H1 (cell line): ENCODE measurements at regions not wholly inside any gene's neighbourhood (a gene's known extent, or its start where the extent isn't known, plus 50 kb on each side); places are given as distances from the start of the nearest gene placed in this dataset.

ENCODE experiments used
- CTCF ChIA-PET: fragments of 300-600 bp; sonication (Branson Sonifier 250); formaldehyde crosslinking; loops from one replicate; lab custom pipeline; 2021; ENCODE audit not compliant: partially characterized antibody; lab: Charles Lee
- POLR2A ChIA-PET: fragments of 300-600 bp; sonication (Branson Sonifier 250); formaldehyde crosslinking; loops from one replicate; lab custom pipeline; 2021; ENCODE audit warnings: inconsistent platforms; ENCODE audit not compliant: partially characterized antibody; lab: Charles Lee
- DNase-seq, 2 experiments: peaks; one replicate each; pipeline versions ENCODE4 v3.0.0 to v3.0.0-alpha.2; 2010 to 2022; ENCODE audit warnings: low spot score in 2 of 2, low read depth in 1 of 2, mixed read lengths in 1 of 2
- FAIRE-seq: peaks from 2 replicates; lab custom pipeline; 2011; peaks lifted over from hg19 to GRCh38; lab: Jason Lieb, UNC
- H2AFZ ChIP-seq: 2 replicates; pipeline ENCODE4 v1.8.1; 2012; ENCODE audit warnings: low read length, inconsistent platforms
- H2AK5ac ChIP-seq: 2 replicates; pipeline ENCODE4 v1.6.1; 2013; ENCODE audit warnings: low read depth, low read length
- H2BK120ac ChIP-seq: replicated peaks from 2 replicates; pipeline ENCODE3; 2013; ENCODE audit warnings: low read depth, low read length, inconsistent platforms
- H2BK12ac ChIP-seq: 2 replicates; pipeline ENCODE4 v1.6.1; 2013; ENCODE audit warnings: low read depth, low read length
- H2BK15ac ChIP-seq: 2 replicates; pipeline ENCODE4 v1.6.1; 2013; ENCODE audit warnings: low read length
- H2BK20ac ChIP-seq: 2 replicates; pipeline ENCODE4 v1.6.1; 2013; ENCODE audit warnings: low read length
- H2BK5ac ChIP-seq: 2 replicates; pipeline ENCODE4 v1.6.1; 2013; ENCODE audit warnings: low read depth, low read length
- H3K14ac ChIP-seq: 2 replicates; pipeline ENCODE4 v1.6.1; 2013; ENCODE audit warnings: inconsistent platforms; ENCODE audit not compliant: insufficient read length
- H3K18ac ChIP-seq: 2 replicates; pipeline ENCODE4 v1.6.1; 2013; ENCODE audit warnings: low read length; ENCODE audit errors: extremely low read depth
- H3K23ac ChIP-seq: 2 replicates; pipeline ENCODE4 v1.6.1; 2013; ENCODE audit warnings: inconsistent platforms; ENCODE audit not compliant: insufficient read length
- H3K23me2 ChIP-seq: 2 replicates; pipeline ENCODE4 v1.6.1; 2013; ENCODE audit warnings: low read depth, low read length
- H3K27ac ChIP-seq: 2 replicates; pipeline ENCODE4 v1.6.1; 2011; ENCODE audit warnings: low read depth, low read length, inconsistent platforms
- H3K27me3 ChIP-seq, 4 experiments: replicated peaks in 1 of 4; 1 replicate in 1 of 4; 2 replicates in 3 of 4; pipeline versions ENCODE4 v1.6.1 to v1.8.1; 2011 to 2013; ENCODE audit warnings: low read length in 3 of 4, mild to moderate bottlenecking in 3 of 4, inconsistent platforms in 2 of 4, mixed read lengths in 2 of 4, moderate library complexity in 1 of 4; ENCODE audit not compliant: control insufficient read depth in 3 of 4, insufficient read depth in 3 of 4; ENCODE audit errors: extremely low read depth in 1 of 4
- H3K36me3 ChIP-seq, 4 experiments: 2 replicates each; pipeline versions ENCODE4 v1.6.1 to v1.8.1; 2011 to 2013; ENCODE audit warnings: mild to moderate bottlenecking in 4 of 4, low read length in 3 of 4, moderate library complexity in 2 of 4, control low read depth in 1 of 4, inconsistent platforms in 1 of 4; ENCODE audit not compliant: insufficient read depth in 4 of 4, control insufficient read depth in 2 of 4
- H3K4ac ChIP-seq: replicated peaks from 2 replicates; pipeline ENCODE3; 2013; ENCODE audit warnings: low read length, low read depth, mixed read lengths, inconsistent platforms; ENCODE audit not compliant: insufficient read length
- H3K4me1 ChIP-seq, 4 experiments: replicated peaks in 1 of 4; 1 replicate in 1 of 4; 2 replicates in 3 of 4; pipeline versions ENCODE4 v1.6.1 to v1.8.1; 2011 to 2013; ENCODE audit warnings: low read length in 3 of 4, inconsistent platforms in 2 of 4, mixed read lengths in 1 of 4; ENCODE audit not compliant: insufficient read depth in 4 of 4, control insufficient read depth in 3 of 4
- H3K4me2 ChIP-seq, 2 experiments: 2 replicates each; pipeline versions ENCODE4 v1.6.1 to v1.8.1; 2011 to 2013; ENCODE audit warnings: low read depth in 2 of 2, low read length in 2 of 2, control low read depth in 1 of 2, inconsistent platforms in 1 of 2, mild to moderate bottlenecking in 1 of 2; ENCODE audit not compliant: insufficient read depth in 1 of 2
- H3K4me3 ChIP-seq, 4 experiments: fragments of 200-600, 300-600 bp in 1 of 4; sonication (generic), shearing (Covaris generic), sonication (Bioruptor Twin) in 1 of 4; 2 replicates each; pipeline versions ENCODE4 v1.5.1 to v1.8.1; 2011 to 2016; ENCODE audit warnings: low read length in 4 of 4, low read depth in 3 of 4, control low read depth in 2 of 4, inconsistent platforms in 2 of 4, mild to moderate bottlenecking in 2 of 4, mixed read lengths in 1 of 4, moderate library complexity in 1 of 4; ENCODE audit not compliant: insufficient read depth in 2 of 4; ENCODE audit errors: extremely low read depth in 1 of 4
- H3K56ac ChIP-seq: replicated peaks from 2 replicates; pipeline ENCODE3; 2013; ENCODE audit warnings: low read depth, mild to moderate bottlenecking, mixed read lengths, low read length, inconsistent platforms; ENCODE audit not compliant: insufficient read length
- H3K79me1 ChIP-seq: 2 replicates; pipeline ENCODE4 v1.6.1; 2013; ENCODE audit warnings: low read depth, low read length, control low read depth
- H3K79me2 ChIP-seq, 2 experiments: 2 replicates each; pipeline versions ENCODE4 v1.6.1 to v1.8.1; 2012 to 2013; ENCODE audit warnings: low read length in 2 of 2, mild to moderate bottlenecking in 2 of 2, inconsistent platforms in 1 of 2; ENCODE audit not compliant: insufficient read depth in 2 of 2, control insufficient read depth in 1 of 2
- H3K9ac ChIP-seq, 4 experiments: replicated peaks in 1 of 4; 1 replicate in 1 of 4; 2 replicates in 3 of 4; pipeline versions ENCODE4 v1.6.1 to v1.8.1; 2011 to 2013; ENCODE audit warnings: low read depth in 3 of 4, low read length in 3 of 4, control low read depth in 2 of 4, mild to moderate bottlenecking in 2 of 4, moderate library complexity in 2 of 4, inconsistent platforms in 1 of 4; ENCODE audit errors: extremely low read depth in 1 of 4
- H3K9me3 ChIP-seq, 2 experiments: 2 replicates each; pipeline versions ENCODE4 v1.6.1 to v1.8.1; 2012 to 2013; ENCODE audit warnings: mild to moderate bottlenecking in 2 of 2, moderate library complexity in 2 of 2, control low read depth in 1 of 2, inconsistent platforms in 1 of 2, low read depth in 1 of 2, low read length in 1 of 2, mixed read lengths in 1 of 2; ENCODE audit not compliant: insufficient read depth in 2 of 2
- H4K20me1 ChIP-seq, 2 experiments: replicated peaks in 1 of 2; 2 replicates each; pipeline versions ENCODE3 to v1.8.1; 2011 to 2013; ENCODE audit warnings: inconsistent platforms in 2 of 2, low read length in 2 of 2, mild to moderate bottlenecking in 1 of 2; ENCODE audit not compliant: insufficient read depth in 2 of 2, control insufficient read depth in 1 of 2
- H4K5ac ChIP-seq: 2 replicates; pipeline ENCODE4 v1.6.1; 2013; ENCODE audit warnings: low read length, low read depth, mixed read lengths, inconsistent platforms; ENCODE audit not compliant: insufficient read length
- H4K8ac ChIP-seq: 2 replicates; pipeline ENCODE4 v1.8.0; 2013; ENCODE audit warnings: mild to moderate bottlenecking, moderate library complexity, low read length, inconsistent platforms; ENCODE audit not compliant: insufficient read depth; ENCODE audit errors: extremely low read depth
- H4K91ac ChIP-seq: replicated peaks from 2 replicates; pipeline ENCODE3; 2013; ENCODE audit warnings: low read length, mixed read lengths, inconsistent platforms; ENCODE audit not compliant: insufficient read length
- GTF2F1 ChIP-seq: IDR thresholded peaks from 2 replicates; pipeline ENCODE4 v1.6.1; 2012; ENCODE audit warnings: low read depth, low read length, improper control_type of control experiment, borderline replicate concordance
- NANOG ChIP-seq: IDR thresholded peaks from 2 replicates; pipeline ENCODE4 v1.6.1; 2011; ENCODE audit warnings: low read length, low read depth, mild to moderate bottlenecking, inconsistent platforms; ENCODE audit not compliant: insufficient read depth, poor library complexity, severe bottlenecking
- WGBS, 2 experiments: shearing (Covaris generic) in 1 of 2; methylation state at CpG; one replicate each; pipeline versions ENCODE4 v1.1.6 to v1.1.7; 2013 to 2015; ENCODE audit warnings: low lambda C conversion rate in 2 of 2, mixed read lengths in 2 of 2, inconsistent platforms in 1 of 2, low coverage in 1 of 2, missing lambda C conversion rate in 1 of 2; ENCODE audit not compliant: insufficient replicate concordance in 2 of 2, insufficient coverage in 1 of 2, insufficient read length in 1 of 2; ENCODE audit errors: extremely low coverage in 1 of 2, missing lambda C conversion rate in 1 of 2; 5-methylcytosine and 5-hydroxymethylcytosine counted together
- TF ChIP-seq, protein P1 (sequence below): IDR thresholded peaks from 2 replicates; pipeline ENCODE4 v1.6.1; 2011; ENCODE audit warnings: low read length, improper control_type of control experiment
- TF ChIP-seq, protein P2 (sequence below), 3 experiments: IDR thresholded peaks; 1 replicate in 2 of 3; 2 replicates in 1 of 3; pipeline versions ENCODE4 v1.5.1 to v1.6.1; 2011; ENCODE audit warnings: low read length in 3 of 3, mild to moderate bottlenecking in 3 of 3, inconsistent platforms in 2 of 3, low read depth in 1 of 3, moderate library complexity in 1 of 3; ENCODE audit not compliant: insufficient read depth in 1 of 3; ENCODE audit errors: control extremely low read depth in 1 of 3

DNA sequence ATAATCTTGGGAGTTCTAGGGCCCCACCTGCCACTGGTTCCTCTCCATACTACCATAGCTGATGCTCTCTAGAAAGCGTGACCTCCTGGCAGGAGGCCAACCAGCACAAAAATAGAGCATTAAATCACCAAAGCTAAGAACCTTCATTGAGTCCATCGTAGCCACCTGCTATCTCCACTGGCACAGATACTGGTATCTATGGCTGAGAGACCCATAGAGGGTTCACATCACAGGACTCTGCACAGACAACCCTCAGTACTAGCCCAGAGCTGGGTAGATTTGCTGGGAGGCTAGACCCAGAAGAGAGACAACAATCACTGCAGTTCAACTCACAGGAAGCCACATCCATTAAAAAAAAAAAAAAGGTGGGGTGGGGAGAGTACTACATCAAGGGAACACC is 509.1 kb downstream of the DTWD2 start:
- Histone ChIP-seq H2BK15ac (no peak overlapping the region), H3K4me1 (no peaks in the 10 kb centered on the region), H3K79me2 (no peaks in the 10 kb centered on the region), H2BK120ac (no peak overlapping the region), H3K18ac (no peak overlapping the region), H3K14ac (no peak overlapping the region), H2BK12ac (no peak overlapping the region), H4K91ac (no peak overlapping the region), H3K23ac (no peak overlapping the region), H2BK20ac (no peak overlapping the region), H3K79me1 (no peaks in the 10 kb centered on the region), H3K56ac (no peak overlapping the region), H4K8ac (no peak overlapping the region), H3K4me2 (no peak overlapping the region), H2BK5ac (no peak overlapping the region), H3K9ac (no peak overlapping the region), H2AFZ (no peak overlapping the region), H3K4ac (no peak overlapping the region), H2AK5ac (no peak overlapping the region), H3K36me3 (no peaks in the 10 kb centered on the region), H4K20me1 (no peaks in the 10 kb centered on the region), H3K27me3 (no peaks in the 10 kb centered on the region), H3K4me3 (no peak overlapping the region), H4K5ac (no peak overlapping the region), H3K9me3 (peaks cover 4% of the 10 kb centered on the region in 2 experiments; a peak in 2 of 4 replicates), H3K23me2 (no peaks in the 10 kb centered on the region), H3K27ac (no peak overlapping the region)
- ChIA-PET POLR2A (no interaction called here), CTCF (interaction anchor here (1.2 kb wide), 1 partner anchor 10 kb away, joined by 3 read pairs; no protein-coding TSS in a partner anchor)
- 96% methylated on average over 2 of the region's 2 CpGs; no CpG with 5 or more reads in 1 of the 2 experiments for WGBS, 2 experiments
- FAIRE-seq (no peak), DNase-seq (no peak)
- no peak for TF ChIP-seq GTF2F1
- TF ChIP-seq, protein P1, sequence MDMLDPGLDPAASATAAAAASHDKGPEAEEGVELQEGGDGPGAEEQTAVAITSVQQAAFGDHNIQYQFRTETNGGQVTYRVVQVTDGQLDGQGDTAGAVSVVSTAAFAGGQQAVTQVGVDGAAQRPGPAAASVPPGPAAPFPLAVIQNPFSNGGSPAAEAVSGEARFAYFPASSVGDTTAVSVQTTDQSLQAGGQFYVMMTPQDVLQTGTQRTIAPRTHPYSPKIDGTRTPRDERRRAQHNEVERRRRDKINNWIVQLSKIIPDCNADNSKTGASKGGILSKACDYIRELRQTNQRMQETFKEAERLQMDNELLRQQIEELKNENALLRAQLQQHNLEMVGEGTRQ: no peak
- TF ChIP-seq, protein P2, sequence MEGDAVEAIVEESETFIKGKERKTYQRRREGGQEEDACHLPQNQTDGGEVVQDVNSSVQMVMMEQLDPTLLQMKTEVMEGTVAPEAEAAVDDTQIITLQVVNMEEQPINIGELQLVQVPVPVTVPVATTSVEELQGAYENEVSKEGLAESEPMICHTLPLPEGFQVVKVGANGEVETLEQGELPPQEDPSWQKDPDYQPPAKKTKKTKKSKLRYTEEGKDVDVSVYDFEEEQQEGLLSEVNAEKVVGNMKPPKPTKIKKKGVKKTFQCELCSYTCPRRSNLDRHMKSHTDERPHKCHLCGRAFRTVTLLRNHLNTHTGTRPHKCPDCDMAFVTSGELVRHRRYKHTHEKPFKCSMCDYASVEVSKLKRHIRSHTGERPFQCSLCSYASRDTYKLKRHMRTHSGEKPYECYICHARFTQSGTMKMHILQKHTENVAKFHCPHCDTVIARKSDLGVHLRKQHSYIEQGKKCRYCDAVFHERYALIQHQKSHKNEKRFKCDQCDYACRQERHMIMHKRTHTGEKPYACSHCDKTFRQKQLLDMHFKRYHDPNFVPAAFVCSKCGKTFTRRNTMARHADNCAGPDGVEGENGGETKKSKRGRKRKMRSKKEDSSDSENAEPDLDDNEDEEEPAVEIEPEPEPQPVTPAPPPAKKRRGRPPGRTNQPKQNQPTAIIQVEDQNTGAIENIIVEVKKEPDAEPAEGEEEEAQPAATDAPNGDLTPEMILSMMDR (IDR thresholded peaks at IDR 0.05; ENCODE audit: control extremely low read depth in 1 of 3, insufficient read depth in 1 of 3, low read depth in 1 of 3, low read length in 3 of 3): no peak
- TF ChIP-seq NANOG: no peak
